OCI-LY3 (cell line): ENCODE measurements at regions not wholly inside any gene's neighbourhood (a gene's known extent, or its start where the extent isn't known, plus 50 kb on each side); places are given as distances from the start of the nearest gene placed in this dataset.

Experiments used
- H2AFZ ChIP-seq: fragments of 200-600, 300-600 bp; shearing (Covaris generic); 2 replicates; pipeline ENCODE4 v1.6.0; 2014; ENCODE audit warnings: antibody characterized with exemption, low read depth, low read length
- H3K27ac ChIP-seq: fragments of 200-600, 300-600 bp; sonication (generic); 2 replicates; pipeline ENCODE4 v1.5.1; 2014; ENCODE audit warnings: mild to moderate bottlenecking, low read length, moderate library complexity, mixed read lengths
- H3K27me3 ChIP-seq: fragments of 200-600, 300-600 bp; sonication (generic); 2 replicates; pipeline ENCODE4 v1.6.1; 2014; ENCODE audit warnings: low read depth, low read length, mixed read lengths
- H3K36me3 ChIP-seq: fragments of 200-600, 300-600 bp; sonication (generic); replicated peaks from 2 replicates; pipeline ENCODE3; 2014; ENCODE audit warnings: low read depth, low read length, mixed read lengths
- H3K4me1 ChIP-seq: fragments of 300-600, 200-600 bp; sonication (generic); 2 replicates; pipeline ENCODE4 v1.6.1; 2014; ENCODE audit warnings: low read length, mixed read lengths
- H3K4me2 ChIP-seq: fragments of 200-600, 300-600 bp; sonication (generic); 2 replicates; pipeline ENCODE4 v1.6.1; 2014; ENCODE audit warnings: low read length, mixed read lengths
- H3K4me3 ChIP-seq: fragments of 300-600, 200-600 bp; sonication (generic); 2 replicates; pipeline ENCODE4 v1.5.1; 2014; ENCODE audit warnings: antibody characterized with exemption, mild to moderate bottlenecking, low read length, moderate library complexity
- H3K79me2 ChIP-seq: fragments of 300-600, 200-600 bp; shearing (Covaris generic); 2 replicates; pipeline ENCODE4 v1.6.1; 2014; ENCODE audit warnings: mild to moderate bottlenecking, low read length, mixed read lengths
- H3K9ac ChIP-seq: fragments of 300-600, 200-600 bp; shearing (Covaris generic); 2 replicates; pipeline ENCODE4 v1.6.0; 2014; ENCODE audit warnings: mild to moderate bottlenecking, low read length, moderate library complexity
- H3K9me3 ChIP-seq: fragments of 200-600, 300-600 bp; shearing (Covaris generic); 2 replicates; pipeline ENCODE4 v1.6.1; 2014; ENCODE audit warnings: low read length, mixed read lengths; ENCODE audit not compliant: insufficient read depth
- H4K20me1 ChIP-seq: fragments of 200-600, 300-600 bp; sonication (generic); 2 replicates; pipeline ENCODE4 v1.6.1; 2016; ENCODE audit warnings: low read length, mixed read lengths; ENCODE audit not compliant: insufficient read depth
- EZH2phosphoT487 ChIP-seq: fragments of 200-600 bp; shearing (Covaris generic); IDR thresholded peaks from 2 replicates; pipeline ENCODE4 v1.6.1; 2018; ENCODE audit warnings: antibody characterized with exemption, mixed run types, low read depth
- TF ChIP-seq, protein P1 (sequence below): fragments of 200-600, 300-600 bp; sonication (generic); IDR thresholded peaks from 2 replicates; pipeline ENCODE4 v1.5.1; 2014; ENCODE audit warnings: antibody characterized with exemption, low read length, low read depth

DNA sequence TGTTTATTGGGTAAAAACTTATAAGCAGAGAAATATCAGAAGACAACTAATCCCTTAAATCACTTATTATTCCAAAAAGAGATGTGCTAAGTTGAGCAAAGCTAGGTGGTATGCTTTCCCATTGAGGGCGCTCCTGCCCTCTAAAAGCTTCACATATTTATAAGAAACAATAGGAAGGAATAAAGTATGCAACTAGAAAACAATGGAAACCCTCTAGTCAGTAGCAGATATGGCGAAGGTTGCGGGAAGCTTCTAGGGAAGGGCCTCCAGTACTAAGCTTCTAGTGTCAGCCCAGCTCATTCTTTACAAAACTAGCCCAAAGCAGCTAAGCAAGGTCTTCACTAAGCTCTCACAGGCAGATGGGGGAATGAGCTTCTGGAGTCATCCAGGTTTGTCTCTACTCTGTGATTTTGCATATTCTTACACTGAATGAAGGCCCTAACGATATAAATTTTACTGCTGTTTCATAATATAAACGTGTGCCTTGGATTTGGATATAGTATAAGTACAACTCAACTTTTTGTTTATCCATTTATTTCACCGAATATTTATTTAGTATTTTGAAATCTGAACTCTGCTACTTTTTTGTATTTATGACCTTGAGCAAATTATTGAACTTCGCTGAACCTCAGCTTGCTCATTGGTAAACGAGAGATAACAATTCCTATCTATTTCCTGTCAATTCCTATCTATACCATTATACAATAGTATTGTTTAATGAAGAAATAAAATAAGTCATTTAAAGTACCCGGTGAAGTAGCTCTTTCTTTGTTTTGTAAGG lies 571.4 kb downstream of the ELAVL2 start:
- H3K4me1 ChIP-seq = peaks cover 7% of the 10 kb centered on the region
- H3K9ac ChIP-seq = no peak overlapping the region
- no peak overlapping the region for H3K4me2 ChIP-seq
- H3K27me3 ChIP-seq = no peaks in the 10 kb centered on the region
- H3K4me3 ChIP-seq = no peak overlapping the region
- no peaks in the 10 kb centered on the region for H3K36me3 ChIP-seq
- H2AFZ ChIP-seq = no peak overlapping the region
- no peaks in the 10 kb centered on the region for H3K9me3 ChIP-seq
- TF ChIP-seq EZH2phosphoT487 = no peak
- TF ChIP-seq, protein P1, sequence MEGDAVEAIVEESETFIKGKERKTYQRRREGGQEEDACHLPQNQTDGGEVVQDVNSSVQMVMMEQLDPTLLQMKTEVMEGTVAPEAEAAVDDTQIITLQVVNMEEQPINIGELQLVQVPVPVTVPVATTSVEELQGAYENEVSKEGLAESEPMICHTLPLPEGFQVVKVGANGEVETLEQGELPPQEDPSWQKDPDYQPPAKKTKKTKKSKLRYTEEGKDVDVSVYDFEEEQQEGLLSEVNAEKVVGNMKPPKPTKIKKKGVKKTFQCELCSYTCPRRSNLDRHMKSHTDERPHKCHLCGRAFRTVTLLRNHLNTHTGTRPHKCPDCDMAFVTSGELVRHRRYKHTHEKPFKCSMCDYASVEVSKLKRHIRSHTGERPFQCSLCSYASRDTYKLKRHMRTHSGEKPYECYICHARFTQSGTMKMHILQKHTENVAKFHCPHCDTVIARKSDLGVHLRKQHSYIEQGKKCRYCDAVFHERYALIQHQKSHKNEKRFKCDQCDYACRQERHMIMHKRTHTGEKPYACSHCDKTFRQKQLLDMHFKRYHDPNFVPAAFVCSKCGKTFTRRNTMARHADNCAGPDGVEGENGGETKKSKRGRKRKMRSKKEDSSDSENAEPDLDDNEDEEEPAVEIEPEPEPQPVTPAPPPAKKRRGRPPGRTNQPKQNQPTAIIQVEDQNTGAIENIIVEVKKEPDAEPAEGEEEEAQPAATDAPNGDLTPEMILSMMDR = no peak
- H4K20me1 ChIP-seq = no peaks in the 10 kb centered on the region
- no peaks in the 10 kb centered on the region for H3K79me2 ChIP-seq
- H3K27ac ChIP-seq = no peak overlapping the region

DNA sequence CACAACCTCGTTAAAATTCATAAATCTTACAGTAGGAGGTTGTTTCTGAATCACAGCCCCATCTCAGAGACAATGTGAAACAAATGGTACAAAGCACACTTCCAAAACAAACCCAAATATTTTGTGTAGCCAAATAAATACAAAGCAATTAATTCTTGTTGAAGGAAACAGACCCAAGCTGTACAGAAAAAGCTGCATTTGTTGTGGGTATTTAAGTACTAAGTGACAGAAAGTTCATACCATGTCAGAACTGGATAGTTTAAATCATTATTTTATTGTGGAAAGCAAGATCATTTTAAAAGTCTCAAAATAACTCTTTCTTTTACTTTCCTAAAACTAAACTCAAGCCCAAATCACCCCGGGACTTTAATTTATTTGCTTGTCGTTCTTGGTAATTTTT lies 570.7 kb downstream of the ELAVL2 start:
- no peak overlapping the region for H3K27ac ChIP-seq

DNA sequence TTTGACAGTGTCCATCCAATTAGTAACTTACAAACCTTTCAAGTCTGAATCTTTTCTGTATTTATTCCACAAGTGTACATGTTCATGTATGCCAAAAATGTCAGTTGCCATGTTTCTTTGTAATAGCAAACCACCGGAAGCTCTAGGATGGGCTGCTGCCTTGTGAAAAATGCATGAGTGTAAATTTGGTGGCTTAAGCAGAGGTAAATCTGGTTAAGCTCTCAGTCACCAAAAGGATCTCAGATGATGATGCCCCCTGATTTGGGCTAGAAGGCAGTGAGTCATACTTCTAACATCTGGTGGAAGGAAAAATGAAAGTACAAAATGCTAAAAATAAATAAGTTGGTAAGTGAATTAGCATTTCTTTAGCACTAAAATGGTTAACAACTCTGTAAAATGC lies 567.5 kb downstream of the ELAVL2 start:
- Histone ChIP-seq H2AFZ (no peak overlapping the region), H3K4me1 (peaks cover 7% of the 10 kb centered on the region), H4K20me1 (no peaks in the 10 kb centered on the region), H3K4me3 (no peak overlapping the region), H3K36me3 (no peaks in the 10 kb centered on the region), H3K9ac (no peak overlapping the region), H3K79me2 (no peaks in the 10 kb centered on the region), H3K27ac (no peak overlapping the region), H3K4me2 (no peak overlapping the region), H3K9me3 (no peaks in the 10 kb centered on the region), H3K27me3 (no peaks in the 10 kb centered on the region)
- TF ChIP-seq EZH2phosphoT487 = no peak
- TF ChIP-seq, protein P1 = no peak

More for the DNA sequence above, 570.7 kb downstream of the ELAVL2 start:
- no peaks in the 10 kb centered on the region for H3K36me3 ChIP-seq
- no peaks in the 10 kb centered on the region for H3K79me2 ChIP-seq
- H3K27me3 ChIP-seq = no peaks in the 10 kb centered on the region
- no peak overlapping the region for H2AFZ ChIP-seq
- H4K20me1 ChIP-seq = no peaks in the 10 kb centered on the region
- no peak overlapping the region for H3K9ac ChIP-seq
- no peaks in the 10 kb centered on the region for H3K9me3 ChIP-seq
- no peak overlapping the region for H3K4me2 ChIP-seq
- H3K4me1 ChIP-seq = peaks cover 7% of the 10 kb centered on the region
- TF ChIP-seq EZH2phosphoT487 = no peak
- TF ChIP-seq, protein P1 = no peak
- H3K4me3 ChIP-seq = no peak overlapping the region

DNA sequence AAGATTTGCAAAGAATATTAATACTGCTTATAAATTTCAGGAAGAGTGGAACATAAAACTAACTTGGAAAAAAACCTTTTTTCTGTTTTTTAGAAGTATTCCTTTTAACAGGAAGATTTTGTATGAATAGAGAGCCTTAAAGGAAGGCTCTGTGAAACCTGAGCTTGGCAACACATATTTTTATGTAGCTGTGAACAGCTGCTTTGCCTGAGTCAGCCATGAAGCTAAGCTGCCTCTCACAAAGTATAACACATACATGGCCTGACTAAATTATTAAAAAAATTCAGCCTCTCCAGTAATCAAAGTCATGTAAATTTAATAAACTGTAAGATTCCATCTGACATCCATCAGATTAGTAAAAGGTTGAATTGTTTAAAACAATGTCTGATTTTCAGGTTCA lies 547.5 kb downstream of the ELAVL2 start:
- Histone ChIP-seq H3K79me2 (no peaks in the 10 kb centered on the region), H3K36me3 (no peaks in the 10 kb centered on the region), H3K4me2 (no peak overlapping the region), H3K9ac (no peak overlapping the region), H3K4me1 (no peaks in the 10 kb centered on the region), H3K27me3 (no peaks in the 10 kb centered on the region), H3K4me3 (no peak overlapping the region), H2AFZ (no peak overlapping the region), H3K9me3 (no peaks in the 10 kb centered on the region), H3K27ac (no peak overlapping the region), H4K20me1 (no peaks in the 10 kb centered on the region)
- no peak for TF ChIP-seq EZH2phosphoT487
- TF ChIP-seq, protein P1 = no peak
